ENCODE measurements at regions not wholly inside any gene's neighbourhood (a gene's known extent, or its start where the extent isn't known, plus 50 kb on each side); places are given as distances from the start of the nearest gene placed in this dataset.

- no peak for TF ChIP-seq CTCF (IDR thresholded peaks at IDR 0.05)
- DNase-seq (ENCODE audit: low spot score): no peak
- no peak overlapping the region for H3K4me3 ChIP-seq
- H3K27ac ChIP-seq: no peak overlapping the region
Measured at GRCh38 chr16:62586128-62586862, 550.1 kb upstream of the CDH8 start.

GRCh38 chr16:62585041-62585545 lies 548.9 kb upstream of the CDH8 start:
- DNase-seq (ENCODE audit: low spot score): no peak
- no peak for TF ChIP-seq CTCF (IDR thresholded peaks at IDR 0.05)
- Histone ChIP-seq H3K4me3 (no peak overlapping the region), H3K27ac (no peak overlapping the region)

- Histone ChIP-seq H3K4me3 (no peak overlapping the region), H3K27ac (no peak overlapping the region)
- no peak for TF ChIP-seq CTCF (IDR thresholded peaks at IDR 0.05)
- DNase-seq (ENCODE audit: low spot score): no peak
Measured at GRCh38 chr16:62583414-62583813, 547.2 kb upstream of the CDH8 start.

- no peak for TF ChIP-seq CTCF (IDR thresholded peaks at IDR 0.05)
Measured at GRCh38 chr16:62573466-62573865, 537.2 kb upstream of the CDH8 start.

GRCh38 chr16:62568926-62569325 lies 532.7 kb upstream of the CDH8 start:
- no peak for TF ChIP-seq CTCF (IDR thresholded peaks at IDR 0.05)
- DNase-seq (ENCODE audit: low spot score): no peak
- Histone ChIP-seq H3K27ac (no peak overlapping the region), H3K4me3 (no peak overlapping the region)

More at GRCh38 chr16:62573466-62573865, 537.2 kb upstream of the CDH8 start:
- DNase-seq (ENCODE audit: low spot score): no peak
- Histone ChIP-seq H3K4me3 (no peak overlapping the region), H3K27ac (no peak overlapping the region)

- no peak for DNase-seq (ENCODE audit: low spot score)
- Histone ChIP-seq H3K27ac (no peak overlapping the region), H3K4me3 (no peak overlapping the region)
- TF ChIP-seq CTCF (IDR thresholded peaks at IDR 0.05): no peak
Measured at GRCh38 chr16:62565706-62566105, 529.5 kb upstream of the CDH8 start.

- H3K27ac ChIP-seq: no peak overlapping the region
- no peak overlapping the region for H3K4me3 ChIP-seq
- no peak for TF ChIP-seq CTCF (IDR thresholded peaks at IDR 0.05)
- no peak for DNase-seq (ENCODE audit: low spot score)
Measured at GRCh38 chr16:62564291-62564690, 528.1 kb upstream of the CDH8 start.
